ENCODE measurements at regions not wholly inside any gene's neighbourhood (a gene's known extent, or its start where the extent isn't known, plus 50 kb on each side); places are given as distances from the start of the nearest gene placed in this dataset.
A peak's percentile ranks its signal among the peaks of the same experiment; 100 is the strongest.
"Not testable (repeated sequence)": the region's sequence is repeated elsewhere in the genome, so short reads cannot be mapped to it uniquely, and the experiment has no call there.

GRCh38 chr5:169531631-169532030, 51.9 kb upstream of the SPDL1 start:
- no peak for DNase-seq (ENCODE audit: low spot score)

GRCh38 chr5:169527863-169528262, 55.7 kb upstream of the SPDL1 start:
- DNase-seq (ENCODE audit: low spot score) = no peak

GRCh38 chr5:169527066-169527465, 56.5 kb upstream of the SPDL1 start:
- no peak for DNase-seq (ENCODE audit: low spot score)

- DNase-seq (ENCODE audit: low spot score) = no peak
These were observed 60.7 kb upstream of the SPDL1 start for GRCh38 chr5:169522851-169523250.

- no peak for DNase-seq (ENCODE audit: low spot score)
These were observed 62.1 kb upstream of the SPDL1 start for GRCh38 chr5:169521366-169521983.

GRCh38 chr5:169519358-169519757, 64.2 kb upstream of the SPDL1 start:
- no peak for DNase-seq (ENCODE audit: low spot score)

GRCh38 chr5:169518779-169519178, 64.8 kb upstream of the SPDL1 start:
- not testable (repeated sequence) for DNase-seq (ENCODE audit: low spot score)

GRCh38 chr5:169512385-169512784, 71.2 kb upstream of the SPDL1 start:
- DNase-seq (ENCODE audit: low spot score) = no peak

GRCh38 chr5:169511708-169512107, 71.9 kb upstream of the SPDL1 start:
- DNase-seq (ENCODE audit: low spot score) = no peak

GRCh38 chr5:169507051-169507450, 76.5 kb upstream of the SPDL1 start:
- DNase-seq (ENCODE audit: low spot score) = no peak

- DNase-seq (ENCODE audit: low spot score) = no peak
These were observed 79.7 kb upstream of the SPDL1 start for GRCh38 chr5:169503886-169504285.

- DNase-seq (ENCODE audit: low spot score) = no peak
These were observed 83.5 kb upstream of the SPDL1 start for GRCh38 chr5:169499990-169500505.

GRCh38 chr5:169496878-169497277, 86.7 kb upstream of the SPDL1 start:
- DNase-seq (ENCODE audit: low spot score) = no peak

GRCh38 chr5:169494941-169495548, 88.5 kb upstream of the SPDL1 start:
- DNase-seq (ENCODE audit: low spot score) = no peak

GRCh38 chr5:169494383-169494935, 89.1 kb upstream of the SPDL1 start:
- DNase-seq (ENCODE audit: low spot score) = no peak

GRCh38 chr5:169474226-169474625, 109.3 kb upstream of the SPDL1 start:
- peak; percentile 78 for DNase-seq (ENCODE audit: low spot score)

GRCh38 chr5:169472544-169472943, 111.0 kb upstream of the SPDL1 start:
- no peak for DNase-seq (ENCODE audit: low spot score)

GRCh38 chr5:169471021-169471420, 112.6 kb upstream of the SPDL1 start:
- no peak for DNase-seq (ENCODE audit: low spot score)

GRCh38 chr5:169467041-169467771, 116.4 kb upstream of the SPDL1 start:
- no peak for DNase-seq (ENCODE audit: low spot score)

- no peak for DNase-seq (ENCODE audit: low spot score)
These were observed 122.7 kb upstream of the SPDL1 start for GRCh38 chr5:169460896-169461295.

- DNase-seq (ENCODE audit: low spot score) = no peak
These were observed 123.5 kb upstream of the SPDL1 start for GRCh38 chr5:169460123-169460522.

GRCh38 chr5:169458221-169458620, 125.4 kb upstream of the SPDL1 start:
- no peak for DNase-seq (ENCODE audit: low spot score)

GRCh38 chr5:169450464-169450863, 133.1 kb upstream of the SPDL1 start:
- no peak for DNase-seq (ENCODE audit: low spot score)

Data from SW480 (cell line).